ENCODE measurements at regions not wholly inside any gene's neighbourhood (a gene's known extent, or its start where the extent isn't known, plus 50 kb on each side); places are given as distances from the start of the nearest gene placed in this dataset.

GRCh38 chr13:88824218-88824617 lies 1153.0 kb downstream of the SLITRK5 start:
- no peak for TF ChIP-seq POLR2AphosphoS5 (IDR thresholded peaks at IDR 0.05; ENCODE audit: low read depth)
- TF ChIP-seq CTCF (conservative IDR thresholded peaks at IDR 0.05; ENCODE audit: low read depth in 2 of 2) = no peak

Data from GM23338 (cell line).